IPS DF 6.9 (cell line): ENCODE measurements at regions not wholly inside any gene's neighbourhood (a gene's known extent, or its start where the extent isn't known, plus 50 kb on each side); places are given as distances from the start of the nearest gene placed in this dataset.

Experiments
- DNase-seq: peaks from one replicate; pipeline ENCODE4 v3.0.0-alpha.2; 2013; ENCODE audit warnings: low read depth, low spot score
- H3K27ac ChIP-seq: one replicate; pipeline ENCODE4 v1.5.1; 2013; ENCODE audit warnings: low read length, control low read depth
- H3K27me3 ChIP-seq: 2 replicates; pipeline ENCODE4 v1.6.1; 2013; ENCODE audit warnings: mild to moderate bottlenecking, low read length; ENCODE audit not compliant: control insufficient read depth, insufficient read depth
- H3K36me3 ChIP-seq: 2 replicates; pipeline ENCODE4 v1.6.1; 2013; ENCODE audit warnings: low read length; ENCODE audit not compliant: control insufficient read depth, insufficient read depth
- H3K4me1 ChIP-seq: 2 replicates; pipeline ENCODE4 v1.6.1; 2013; ENCODE audit warnings: low read length; ENCODE audit not compliant: control insufficient read depth, insufficient read depth
- H3K4me3 ChIP-seq: 2 replicates; pipeline ENCODE4 v1.5.1; 2013; ENCODE audit warnings: mild to moderate bottlenecking, low read length
- H3K9me3 ChIP-seq: 2 replicates; pipeline ENCODE4 v1.6.1; 2013; ENCODE audit warnings: low read length, inconsistent platforms; ENCODE audit not compliant: control insufficient read depth, insufficient read depth
- WGBS: extraction: QIAGEN DNeasy Blood & Tissue Kit; methylation state at CpG from one replicate; pipeline ENCODE4 v1.1.7; 2013; ENCODE audit warnings: mixed read lengths, missing lambda C conversion rate; ENCODE audit not compliant: insufficient read length, insufficient coverage; 5-methylcytosine and 5-hydroxymethylcytosine counted together

- Histone ChIP-seq H3K9me3 (no peaks in the 10 kb centered on the region), H3K4me3 (no peak overlapping the region), H3K27me3 (no peaks in the 10 kb centered on the region), H3K36me3 (no peaks in the 10 kb centered on the region), H3K4me1 (no peaks in the 10 kb centered on the region), H3K27ac (no peak overlapping the region)
- no peak for DNase-seq
- no CpG with 5 or more reads among the region's 3 CpGs for WGBS
Observed at GRCh38 chr3:146838221-146838620, 233.1 kb upstream of the PLSCR5 start.

DNA sequence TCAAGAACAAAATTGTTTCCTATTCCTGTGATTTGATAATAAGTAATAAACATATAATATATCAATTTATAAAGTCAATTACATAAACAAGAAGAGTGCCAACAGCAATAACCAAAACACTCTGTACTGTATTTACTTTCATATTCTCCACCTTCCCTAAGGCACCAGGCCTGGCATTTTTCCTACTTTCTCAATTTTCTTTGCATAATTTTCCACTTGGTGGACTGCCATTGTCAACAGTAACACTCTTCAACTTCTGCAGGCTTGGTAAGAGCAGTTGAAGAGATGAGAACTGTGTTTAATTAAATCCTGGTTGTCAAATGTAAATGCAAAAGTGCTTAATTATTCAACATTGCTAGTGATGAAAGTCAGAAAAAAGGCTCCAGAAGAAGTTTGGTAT lies 229.8 kb upstream of the PLSCR5 start:
- Histone ChIP-seq H3K27me3 (no peaks in the 10 kb centered on the region), H3K4me3 (no peak overlapping the region), H3K9me3 (no peaks in the 10 kb centered on the region), H3K27ac (no peak overlapping the region), H3K36me3 (no peaks in the 10 kb centered on the region), H3K4me1 (no peaks in the 10 kb centered on the region)
- no peak for DNase-seq

DNA sequence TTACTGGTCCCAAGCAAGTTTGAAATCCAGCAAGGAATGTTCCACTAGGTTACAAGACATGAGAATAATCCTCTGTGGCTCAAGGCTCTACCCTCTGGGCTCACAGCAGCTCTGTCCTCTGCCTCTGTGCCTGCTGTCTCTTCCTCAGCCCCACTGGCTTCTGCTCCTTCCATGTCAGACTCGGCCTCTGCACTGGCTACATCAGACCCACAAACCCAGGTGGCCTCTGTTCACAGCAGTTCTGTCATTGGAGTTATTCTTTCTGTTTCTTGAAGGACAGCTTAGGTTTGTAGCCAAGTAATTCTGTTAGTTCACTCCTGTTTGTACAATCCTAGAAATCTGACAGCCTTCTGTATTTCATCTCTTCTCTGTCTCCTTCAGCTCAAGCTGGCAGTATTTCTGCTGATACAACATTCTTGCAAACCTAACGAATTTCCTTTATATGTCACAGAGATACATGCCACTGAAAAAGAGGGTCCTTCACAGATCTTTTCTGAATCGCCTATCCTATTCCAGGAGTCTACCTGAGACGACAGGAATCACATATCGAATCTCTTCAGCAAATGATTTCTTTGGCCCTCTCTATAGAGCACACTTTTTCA lies 227.8 kb upstream of the PLSCR5 start:
- DNase-seq: no peak
- no CpG with 5 or more reads among the region's 5 CpGs for WGBS
- no peaks in the 10 kb centered on the region for H3K27me3 ChIP-seq
- H3K36me3 ChIP-seq: no peaks in the 10 kb centered on the region
- no peaks in the 10 kb centered on the region for H3K9me3 ChIP-seq
- H3K27ac ChIP-seq: no peak overlapping the region
- no peak overlapping the region for H3K4me3 ChIP-seq
- no peaks in the 10 kb centered on the region for H3K4me1 ChIP-seq

DNA sequence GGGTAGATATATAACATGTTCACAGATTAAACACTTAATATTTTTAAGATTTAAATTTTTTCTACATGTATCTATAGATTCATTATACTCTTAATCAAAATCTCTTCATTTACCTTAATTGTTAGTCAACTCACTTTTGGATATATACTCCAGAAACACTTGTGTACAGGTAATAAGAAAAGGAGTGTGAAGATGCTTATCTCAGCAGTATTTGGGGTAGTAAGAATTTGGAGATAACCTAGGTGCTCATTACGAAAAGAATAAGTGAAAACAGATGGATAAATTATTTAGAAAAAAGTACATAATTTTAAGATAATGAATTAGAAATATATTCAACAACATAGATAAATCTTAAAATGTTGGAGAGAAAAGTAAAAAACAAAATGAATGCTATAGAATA lies 226.5 kb upstream of the PLSCR5 start:
- no peak overlapping the region for H3K27ac ChIP-seq
- H3K9me3 ChIP-seq: no peaks in the 10 kb centered on the region
- no peaks in the 10 kb centered on the region for H3K36me3 ChIP-seq
- DNase-seq: no peak
- no peak overlapping the region for H3K4me3 ChIP-seq
- H3K27me3 ChIP-seq: no peaks in the 10 kb centered on the region
- no peaks in the 10 kb centered on the region for H3K4me1 ChIP-seq
- WGBS: no CpG with 5 or more reads among the region's 1 CpG

GRCh38 chr3:146830231-146830630 lies 225.1 kb upstream of the PLSCR5 start:
- H3K4me1 ChIP-seq: no peaks in the 10 kb centered on the region
- no peaks in the 10 kb centered on the region for H3K27me3 ChIP-seq
- no peaks in the 10 kb centered on the region for H3K9me3 ChIP-seq
- H3K4me3 ChIP-seq: no peak overlapping the region
- no peak overlapping the region for H3K27ac ChIP-seq
- DNase-seq: no peak
- H3K36me3 ChIP-seq: no peaks in the 10 kb centered on the region

- Histone ChIP-seq H3K36me3 (no peaks in the 10 kb centered on the region), H3K27me3 (no peaks in the 10 kb centered on the region), H3K4me3 (no peak overlapping the region), H3K4me1 (no peaks in the 10 kb centered on the region), H3K27ac (no peak overlapping the region), H3K9me3 (no peaks in the 10 kb centered on the region)
- DNase-seq: no peak
- WGBS: no CpG with 5 or more reads among the region's 1 CpG
Observed at GRCh38 chr3:146827836-146828235, 222.7 kb upstream of the PLSCR5 start.

GRCh38 chr3:146823622-146824021 lies 218.5 kb upstream of the PLSCR5 start:
- H3K36me3 ChIP-seq: no peaks in the 10 kb centered on the region
- WGBS: no CpG with 5 or more reads among the region's 1 CpG

DNA sequence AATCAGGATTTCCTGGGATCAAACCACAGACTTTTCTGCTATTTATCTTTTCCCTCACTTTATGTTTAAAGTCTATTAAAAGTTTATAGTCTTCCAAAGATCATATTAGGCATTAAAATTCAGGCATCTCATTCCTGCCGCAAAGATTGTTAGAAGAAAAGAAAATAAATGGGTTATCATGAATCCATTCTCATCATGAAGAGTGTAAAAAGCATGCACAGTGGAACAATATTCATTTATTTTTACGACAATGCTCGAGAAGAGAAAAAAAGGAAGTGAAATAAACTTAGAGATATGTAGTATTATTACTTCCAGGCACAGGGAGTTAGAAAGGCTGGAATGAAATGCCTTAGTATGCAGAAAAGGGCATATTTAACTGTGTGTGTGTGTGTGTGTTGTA lies 213.7 kb upstream of the PLSCR5 start:
- no peak overlapping the region for H3K27ac ChIP-seq
- no peaks in the 10 kb centered on the region for H3K27me3 ChIP-seq
- H3K4me3 ChIP-seq: no peak overlapping the region
- no CpG with 5 or more reads among the region's 3 CpGs for WGBS
- no peak for DNase-seq
- no peaks in the 10 kb centered on the region for H3K9me3 ChIP-seq
- no peaks in the 10 kb centered on the region for H3K36me3 ChIP-seq
- H3K4me1 ChIP-seq: no peaks in the 10 kb centered on the region

More at GRCh38 chr3:146823622-146824021, 218.5 kb upstream of the PLSCR5 start:
- DNase-seq: no peak
- H3K4me3 ChIP-seq: no peak overlapping the region
- no peak overlapping the region for H3K27ac ChIP-seq
- H3K27me3 ChIP-seq: no peaks in the 10 kb centered on the region
- no peaks in the 10 kb centered on the region for H3K4me1 ChIP-seq
- no peaks in the 10 kb centered on the region for H3K9me3 ChIP-seq

DNA sequence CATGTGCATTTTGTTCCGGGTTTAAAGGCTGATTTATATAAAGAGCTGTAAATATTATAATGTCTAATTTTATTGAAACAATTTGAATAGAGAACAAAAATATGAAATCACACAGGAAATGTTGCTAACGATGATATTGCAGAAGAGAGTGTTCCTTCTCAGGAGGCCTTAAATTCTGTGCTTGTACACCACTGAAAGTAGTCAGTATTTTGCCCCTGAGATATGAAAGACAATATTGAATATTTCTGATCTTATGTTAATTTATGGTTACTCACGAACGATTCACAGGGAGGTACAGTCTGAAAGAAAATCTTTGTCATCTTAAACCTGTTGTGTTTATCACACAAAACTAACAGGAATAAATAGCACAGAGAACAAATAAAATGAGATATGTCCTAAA lies 213.2 kb upstream of the PLSCR5 start:
- no CpG with 5 or more reads among the region's 4 CpGs for WGBS
- H3K4me3 ChIP-seq: no peak overlapping the region
- no peak for DNase-seq
- no peaks in the 10 kb centered on the region for H3K36me3 ChIP-seq
- no peak overlapping the region for H3K27ac ChIP-seq
- no peaks in the 10 kb centered on the region for H3K9me3 ChIP-seq
- no peaks in the 10 kb centered on the region for H3K27me3 ChIP-seq
- no peaks in the 10 kb centered on the region for H3K4me1 ChIP-seq

DNA sequence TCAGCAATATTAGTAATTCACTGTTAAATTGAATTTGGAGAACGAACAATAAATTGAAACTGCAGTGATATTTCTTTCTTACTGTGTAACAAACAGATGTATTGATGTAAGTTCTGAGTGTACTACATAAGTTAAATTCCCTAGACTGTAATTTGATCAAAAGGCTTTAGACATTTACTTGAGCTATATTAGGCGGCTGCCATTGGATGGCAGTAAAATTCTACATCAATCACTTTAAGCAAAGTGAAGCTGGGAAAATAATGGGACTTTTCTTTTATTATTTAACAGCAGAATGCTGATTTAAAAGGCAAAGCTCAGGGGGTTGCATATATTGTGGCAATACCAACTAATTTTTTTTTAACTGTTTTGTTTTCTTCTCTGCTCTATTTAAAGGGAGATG lies 212.6 kb upstream of the PLSCR5 start:
- Histone ChIP-seq H3K36me3 (no peaks in the 10 kb centered on the region), H3K4me1 (no peaks in the 10 kb centered on the region), H3K9me3 (no peaks in the 10 kb centered on the region), H3K27me3 (no peaks in the 10 kb centered on the region), H3K4me3 (no peak overlapping the region), H3K27ac (no peak overlapping the region)
- no CpG with 5 or more reads among the region's 2 CpGs for WGBS
- no peak for DNase-seq

- Histone ChIP-seq H3K27me3 (no peaks in the 10 kb centered on the region), H3K4me3 (no peak overlapping the region), H3K9me3 (no peaks in the 10 kb centered on the region), H3K36me3 (no peaks in the 10 kb centered on the region), H3K4me1 (no peaks in the 10 kb centered on the region), H3K27ac (no peak overlapping the region)
- DNase-seq: no peak
- WGBS: no CpG with 5 or more reads among the region's 1 CpG
Observed at GRCh38 chr3:146814601-146815315, 209.6 kb upstream of the PLSCR5 start.
